ENCODE measurements at regions not wholly inside any gene's neighbourhood (a gene's known extent, or its start where the extent isn't known, plus 50 kb on each side); places are given as distances from the start of the nearest gene placed in this dataset.

DNA sequence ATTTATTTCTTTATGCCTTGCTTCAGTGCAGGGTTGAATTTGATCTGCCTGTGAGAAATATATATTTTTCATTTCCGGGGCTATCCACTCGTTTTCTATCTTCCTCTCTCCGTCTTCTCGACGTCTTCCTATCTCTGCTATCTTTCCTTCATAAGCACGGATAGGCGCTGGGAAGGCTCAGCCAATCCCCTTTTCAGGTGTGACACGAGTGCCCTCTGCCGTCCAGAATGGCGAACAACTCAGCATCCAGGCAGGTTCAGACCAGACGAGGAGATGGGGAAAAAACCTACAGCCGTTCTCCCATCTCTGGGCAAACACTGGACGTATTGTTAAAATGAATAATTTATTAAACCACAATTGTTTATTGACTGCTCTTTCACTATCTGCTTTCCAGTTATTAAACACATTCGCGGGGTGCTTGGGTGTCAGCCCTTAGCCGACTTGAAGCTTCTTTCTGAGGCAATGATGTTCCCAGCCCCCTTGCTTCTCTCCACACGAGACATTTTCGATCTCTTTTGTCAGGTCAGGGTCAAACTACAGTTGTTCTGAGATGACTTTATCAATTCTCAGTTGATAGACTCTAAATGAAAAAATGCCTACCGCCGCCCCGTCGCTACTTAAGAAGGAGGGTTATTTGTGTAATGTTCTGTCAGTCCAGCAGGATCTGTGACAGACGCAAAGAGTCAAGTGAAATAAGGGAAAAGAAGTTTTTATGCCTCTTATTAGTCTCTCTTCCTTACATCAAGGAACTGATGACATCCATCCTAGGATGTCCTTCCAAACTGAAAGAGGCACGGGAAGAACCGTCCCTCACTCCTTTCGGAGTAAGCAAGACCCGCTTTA, 96.3 kb upstream of the NOCT start:
- peak overlapping the region; percentile 51 for H2AFZ ChIP-seq
- H3K4me3 ChIP-seq (ENCODE audit: low read depth, low read length) = no peak overlapping the region
- H3K79me2 ChIP-seq = no peaks in the 10 kb centered on the region
- TF ChIP-seq, protein P1, sequence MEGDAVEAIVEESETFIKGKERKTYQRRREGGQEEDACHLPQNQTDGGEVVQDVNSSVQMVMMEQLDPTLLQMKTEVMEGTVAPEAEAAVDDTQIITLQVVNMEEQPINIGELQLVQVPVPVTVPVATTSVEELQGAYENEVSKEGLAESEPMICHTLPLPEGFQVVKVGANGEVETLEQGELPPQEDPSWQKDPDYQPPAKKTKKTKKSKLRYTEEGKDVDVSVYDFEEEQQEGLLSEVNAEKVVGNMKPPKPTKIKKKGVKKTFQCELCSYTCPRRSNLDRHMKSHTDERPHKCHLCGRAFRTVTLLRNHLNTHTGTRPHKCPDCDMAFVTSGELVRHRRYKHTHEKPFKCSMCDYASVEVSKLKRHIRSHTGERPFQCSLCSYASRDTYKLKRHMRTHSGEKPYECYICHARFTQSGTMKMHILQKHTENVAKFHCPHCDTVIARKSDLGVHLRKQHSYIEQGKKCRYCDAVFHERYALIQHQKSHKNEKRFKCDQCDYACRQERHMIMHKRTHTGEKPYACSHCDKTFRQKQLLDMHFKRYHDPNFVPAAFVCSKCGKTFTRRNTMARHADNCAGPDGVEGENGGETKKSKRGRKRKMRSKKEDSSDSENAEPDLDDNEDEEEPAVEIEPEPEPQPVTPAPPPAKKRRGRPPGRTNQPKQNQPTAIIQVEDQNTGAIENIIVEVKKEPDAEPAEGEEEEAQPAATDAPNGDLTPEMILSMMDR (IDR thresholded peaks at IDR 0.05) = peak; percentile 84
- no peaks in the 10 kb centered on the region for H3K9me3 ChIP-seq (ENCODE audit: control insufficient read depth, low read length)
- peaks cover 8% of the 10 kb centered on the region for H3K4me1 ChIP-seq
- H3K4me2 ChIP-seq (ENCODE audit: low read length) = peak overlapping the region; percentile 53
- no peak overlapping the region for H3K27ac ChIP-seq
- no peak overlapping the region for H3K9ac ChIP-seq
- no peaks in the 10 kb centered on the region for H3K36me3 ChIP-seq (ENCODE audit: control insufficient read depth, insufficient read depth, low read length)
- no peaks in the 10 kb centered on the region for H3K27me3 ChIP-seq (ENCODE audit: control insufficient read depth, insufficient read depth, low read length)

DNA sequence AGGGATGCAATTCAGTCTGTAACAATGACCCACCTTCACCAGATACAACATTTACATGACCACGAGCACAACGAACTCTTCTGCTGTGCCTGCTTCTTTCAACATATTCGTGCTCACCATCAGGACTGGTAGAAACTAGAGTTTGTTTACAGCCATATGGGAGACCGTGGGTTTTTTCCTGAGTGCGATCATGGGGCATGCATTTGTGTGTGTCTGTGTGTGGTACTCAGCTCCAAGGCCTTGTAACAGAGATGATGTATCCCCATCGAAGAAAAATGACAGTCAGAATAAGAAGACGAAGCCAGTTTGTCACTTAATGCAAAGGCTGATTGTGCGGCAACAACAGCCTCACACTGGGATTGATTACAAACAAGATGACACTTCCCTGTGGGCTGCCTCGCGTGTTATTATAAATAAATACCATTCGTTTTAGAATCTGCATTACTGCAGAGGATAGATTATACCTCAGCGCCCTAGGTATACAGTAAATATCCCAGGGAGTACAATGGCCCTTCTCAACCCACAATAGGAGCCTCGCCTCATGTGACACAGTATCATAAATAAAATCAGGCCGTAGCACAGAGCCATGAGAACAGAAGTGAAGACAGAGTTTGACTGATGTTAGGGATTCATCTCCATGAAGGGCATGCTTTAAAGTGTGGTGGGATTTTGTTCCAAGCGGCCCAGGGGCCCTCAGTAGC, 97.3 kb upstream of the NOCT start:
- H3K27ac ChIP-seq = no peak overlapping the region
- no peaks in the 10 kb centered on the region for H3K27me3 ChIP-seq (ENCODE audit: control insufficient read depth, insufficient read depth, low read length)
- peaks cover 11% of the 10 kb centered on the region for H3K4me1 ChIP-seq
- H3K4me2 ChIP-seq (ENCODE audit: low read length) = peak overlapping the region; percentile 53
- H3K36me3 ChIP-seq (ENCODE audit: control insufficient read depth, insufficient read depth, low read length) = no peaks in the 10 kb centered on the region
- TF ChIP-seq, protein P1 (IDR thresholded peaks at IDR 0.05) = no peak
- H3K4me3 ChIP-seq (ENCODE audit: low read depth, low read length) = no peak overlapping the region
- H3K9ac ChIP-seq = no peak overlapping the region
- peak overlapping the region; percentile 12 for H2AFZ ChIP-seq
- no peaks in the 10 kb centered on the region for H3K9me3 ChIP-seq (ENCODE audit: control insufficient read depth, low read length)
- H3K79me2 ChIP-seq = no peaks in the 10 kb centered on the region

DNA sequence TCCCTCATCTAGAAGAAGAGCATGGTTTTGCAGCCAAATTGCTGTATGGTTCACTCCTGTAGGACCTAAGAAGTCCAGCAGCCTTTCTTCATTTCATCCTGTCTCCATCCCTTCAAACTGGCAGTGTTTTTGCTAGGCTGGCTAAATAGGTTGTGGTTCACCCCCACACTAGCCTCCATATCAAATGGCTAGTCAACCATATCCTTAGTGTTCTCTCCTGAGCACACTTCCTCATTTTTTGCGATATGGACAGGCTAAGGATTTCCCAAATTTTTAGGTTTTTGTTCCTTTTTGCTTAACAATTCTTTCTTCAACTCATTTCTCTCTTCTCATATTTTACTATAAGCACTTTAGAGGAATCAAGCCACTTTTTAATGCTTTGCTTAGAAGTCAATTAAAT, 98.8 kb upstream of the NOCT start:
- H3K9me3 ChIP-seq (ENCODE audit: control insufficient read depth, low read length) = no peaks in the 10 kb centered on the region
- H2AFZ ChIP-seq = peak overlapping the region; percentile 9
- H3K4me3 ChIP-seq (ENCODE audit: low read depth, low read length) = no peak overlapping the region
- TF ChIP-seq, protein P1 (IDR thresholded peaks at IDR 0.05) = no peak
- no peaks in the 10 kb centered on the region for H3K79me2 ChIP-seq
- no peaks in the 10 kb centered on the region for H3K36me3 ChIP-seq (ENCODE audit: control insufficient read depth, insufficient read depth, low read length)
- peak overlapping the region; percentile 100 for H3K27ac ChIP-seq
- no peak overlapping the region for H3K4me2 ChIP-seq (ENCODE audit: low read length)
- H3K27me3 ChIP-seq (ENCODE audit: control insufficient read depth, insufficient read depth, low read length) = no peaks in the 10 kb centered on the region
- H3K9ac ChIP-seq = no peak overlapping the region
- H3K4me1 ChIP-seq = peaks cover 27% of the 10 kb centered on the region

DNA sequence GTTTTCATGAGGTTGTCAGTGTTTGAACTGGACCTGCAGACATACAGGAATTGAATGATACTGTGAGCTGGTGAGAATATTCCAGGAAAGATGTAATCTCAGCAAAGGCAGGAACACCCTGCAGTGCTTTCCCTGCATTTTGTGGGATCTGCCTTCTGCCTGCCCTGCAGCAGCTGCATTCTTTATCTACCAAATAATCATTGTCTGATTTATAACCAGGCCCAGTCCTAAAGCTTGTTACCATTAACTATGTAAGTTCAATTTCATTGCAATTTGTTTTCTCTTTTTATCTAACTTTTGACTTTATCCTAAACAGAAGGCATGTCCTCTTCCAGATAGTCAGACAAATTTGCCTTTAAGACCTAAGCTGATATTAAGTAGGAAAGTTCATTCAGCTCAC, 99.8 kb upstream of the NOCT start:
- no peak overlapping the region for H3K4me3 ChIP-seq (ENCODE audit: low read depth, low read length)
- no peak overlapping the region for H2AFZ ChIP-seq
- no peaks in the 10 kb centered on the region for H3K79me2 ChIP-seq
- no peak overlapping the region for H3K4me2 ChIP-seq (ENCODE audit: low read length)
- H3K27me3 ChIP-seq (ENCODE audit: control insufficient read depth, insufficient read depth, low read length) = no peaks in the 10 kb centered on the region
- H3K9ac ChIP-seq = no peak overlapping the region
- TF ChIP-seq, protein P1 (IDR thresholded peaks at IDR 0.05) = no peak
- peaks cover 34% of the 10 kb centered on the region for H3K4me1 ChIP-seq
- no peaks in the 10 kb centered on the region for H3K9me3 ChIP-seq (ENCODE audit: control insufficient read depth, low read length)
- peak overlapping the region; percentile 100 for H3K27ac ChIP-seq
- H3K36me3 ChIP-seq (ENCODE audit: control insufficient read depth, insufficient read depth, low read length) = no peaks in the 10 kb centered on the region

Measured in parathyroid adenoma (tissue), 2 donors.